ENCODE measurements at regions not wholly inside any gene's neighbourhood (a gene's known extent, or its start where the extent isn't known, plus 50 kb on each side); places are given as distances from the start of the nearest gene placed in this dataset.
A peak's percentile ranks its signal among the peaks of the same experiment; 100 is the strongest.

DNA sequence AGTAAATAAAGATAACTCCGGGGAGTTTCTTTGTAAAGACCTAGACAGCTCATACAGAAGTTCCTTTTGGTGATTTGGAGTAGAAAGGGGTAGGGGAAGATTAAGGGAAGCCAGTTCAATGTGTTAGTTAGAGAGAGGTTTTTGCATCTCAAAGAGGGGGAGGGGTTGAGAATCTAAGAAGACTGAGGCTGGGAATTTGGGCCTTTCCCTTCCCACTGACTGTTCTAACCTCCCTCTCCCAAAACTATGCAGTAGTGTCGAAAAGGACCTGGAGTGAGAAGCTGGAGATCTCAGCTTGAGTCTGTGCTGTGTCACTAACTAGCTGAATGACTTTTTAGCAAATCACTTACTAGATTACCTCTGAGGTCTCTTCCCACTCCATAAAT lies 55.7 kb upstream of the CCDC160 start:
- Mint-ChIP-seq H3K9me3 (no peaks in the 10 kb centered on the region), H3K27me3 (peaks cover 7% of the 10 kb centered on the region), H3K36me3 (ENCODE audit: low read depth) (peaks cover 1% of the 10 kb centered on the region), H3K4me1 (peaks cover 18% of the 10 kb centered on the region), H3K27ac (no peak overlapping the region), H3K4me3 (no peak overlapping the region)
- intact Hi-C loops (cut with micrococcal nuclease): no loop called here
- no peak for DNase-seq

DNA sequence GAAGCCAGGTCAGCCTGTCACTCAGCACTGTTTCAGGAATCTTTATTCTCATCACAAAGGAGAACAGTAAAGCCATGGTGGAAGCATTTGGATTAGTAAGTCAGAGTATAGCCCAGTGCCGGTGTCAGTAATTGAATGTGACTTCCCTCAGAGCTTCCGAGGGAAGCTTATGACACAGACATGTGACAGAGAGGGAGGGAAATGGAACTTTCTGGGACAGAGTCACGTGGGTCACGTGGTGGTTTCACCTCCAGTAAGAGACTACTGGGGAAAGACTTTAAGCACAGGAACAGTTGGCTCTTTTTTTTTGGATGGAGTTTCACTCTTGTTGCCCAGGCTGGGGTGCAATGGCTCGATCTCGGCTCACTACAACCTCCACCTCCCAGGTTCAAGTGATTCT lies 53.3 kb upstream of the CCDC160 start:
- Mint-ChIP-seq H3K27ac (no peak overlapping the region), H3K27me3 (peaks cover 4% of the 10 kb centered on the region), H3K4me1 (peaks cover 19% of the 10 kb centered on the region), H3K9me3 (no peaks in the 10 kb centered on the region), H3K4me3 (no peak overlapping the region), H3K36me3 (ENCODE audit: low read depth) (peaks cover 1% of the 10 kb centered on the region)
- intact Hi-C loops (cut with micrococcal nuclease): no loop called here
- DNase-seq: no peak

DNA sequence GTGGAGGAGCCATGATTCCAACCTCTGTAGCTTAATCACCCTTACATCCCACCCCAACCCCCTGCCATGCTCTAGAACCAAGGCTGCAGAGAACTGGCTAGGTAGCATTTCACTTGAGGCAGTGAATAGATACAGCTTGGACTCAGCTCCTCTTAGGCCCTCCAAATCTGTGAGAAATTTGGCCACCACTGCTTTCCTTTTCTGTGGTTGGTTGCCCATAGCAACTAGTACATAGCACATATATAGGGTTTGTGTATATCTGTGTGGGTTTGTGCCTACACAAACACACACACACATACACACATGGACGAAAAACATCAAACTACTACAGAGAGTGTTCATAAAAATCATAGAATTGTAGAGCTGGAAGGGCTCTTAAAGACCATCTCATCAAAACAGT lies 52.0 kb upstream of the CCDC160 start:
- H3K27ac Mint-ChIP-seq: peak overlapping the region; percentile 73
- peaks cover 4% of the 10 kb centered on the region for H3K27me3 Mint-ChIP-seq
- intact Hi-C loops (cut with micrococcal nuclease): loop anchor here (5.0 kb wide), 2 partner anchors 52 to 178 kb away; partner anchors contain the start of gene CCDC160
- H3K4me3 Mint-ChIP-seq: peak overlapping the region; percentile 48
- no peaks in the 10 kb centered on the region for H3K9me3 Mint-ChIP-seq
- peaks cover 6% of the 10 kb centered on the region for H3K36me3 Mint-ChIP-seq (ENCODE audit: low read depth)
- H3K4me1 Mint-ChIP-seq: peaks cover 26% of the 10 kb centered on the region
- peak; percentile 67 for DNase-seq

DNA sequence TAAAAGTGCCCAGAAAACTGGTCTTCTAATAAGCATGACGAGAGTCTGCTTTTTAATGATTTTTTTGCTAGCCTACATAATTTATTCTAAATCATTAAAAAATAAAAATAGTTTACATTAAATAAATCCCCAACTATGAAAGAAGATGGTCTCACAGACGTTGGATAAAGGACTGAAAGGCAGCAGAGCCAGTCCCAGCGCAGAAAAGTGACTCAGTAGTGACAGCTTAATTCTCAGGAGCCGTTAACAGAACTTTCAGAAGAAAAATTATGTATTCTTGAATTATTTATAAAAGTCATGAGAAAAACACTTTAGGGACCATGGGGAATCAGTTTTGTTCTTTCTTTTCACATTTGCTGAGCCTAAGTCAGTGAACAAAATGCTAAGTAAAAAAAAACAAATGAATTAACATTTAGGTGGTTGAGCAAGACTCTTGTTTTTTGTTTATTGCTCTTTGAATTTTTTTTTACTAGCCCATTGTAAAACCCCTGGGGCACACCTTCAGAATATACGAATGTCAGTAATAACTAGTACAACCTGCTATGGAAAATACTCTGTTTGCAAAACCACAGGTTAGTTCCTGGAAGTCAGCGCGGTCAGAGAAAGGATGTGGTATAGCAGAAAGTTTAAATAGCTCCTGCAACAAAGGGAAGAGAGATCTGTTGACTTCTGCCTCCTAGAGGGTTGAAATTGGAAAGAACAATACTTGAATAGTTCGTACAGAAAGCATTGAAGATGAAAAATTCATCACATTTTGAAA lies 50.4 kb upstream of the CCDC160 start:
- no peaks in the 10 kb centered on the region for H3K27me3 Mint-ChIP-seq
- H3K9me3 Mint-ChIP-seq: no peaks in the 10 kb centered on the region
- H3K27ac Mint-ChIP-seq: peak overlapping the region; percentile 85
- peaks cover 6% of the 10 kb centered on the region for H3K36me3 Mint-ChIP-seq (ENCODE audit: low read depth)
- H3K4me1 Mint-ChIP-seq: peaks cover 22% of the 10 kb centered on the region
- DNase-seq: peak; percentile 92
- intact Hi-C loops (cut with micrococcal nuclease): loop anchor here (1.0 to 5.0 kb wide), 4 partner anchors 14 to 179 kb away; partner anchors contain the start of gene CCDC160
- H3K4me3 Mint-ChIP-seq: peak overlapping the region; percentile 86
